GM18511 (cell line): ENCODE measurements at regions not wholly inside any gene's neighbourhood (a gene's known extent, or its start where the extent isn't known, plus 50 kb on each side); places are given as distances from the start of the nearest gene placed in this dataset.
A peak's percentile ranks its signal among the peaks of the same experiment; 100 is the strongest.

Experiments
- ATAC-seq: cut with Tn5 transposase; IDR thresholded peaks from one replicate; pipeline ENCODE4 v1.9.1; 2021; ENCODE audit warnings: mild to moderate bottlenecking, moderate library complexity; ENCODE audit not compliant: unreplicated experiment

GRCh38 chr1:104921525-104921924 is 1171.8 kb downstream of the AMY1C start:
- ATAC-seq = no peak

GRCh38 chr1:104923075-104923474 is 1173.4 kb downstream of the AMY1C start:
- ATAC-seq = no peak

- no peak for ATAC-seq
These were observed 1179.6 kb downstream of the AMY1C start for GRCh38 chr1:104929280-104929679.

- peak; percentile 57 for ATAC-seq
These were observed 1182.6 kb downstream of the AMY1C start for GRCh38 chr1:104932030-104932915.

- ATAC-seq = peak; percentile 40
These were observed 1183.4 kb downstream of the AMY1C start for GRCh38 chr1:104932949-104933679.

- no peak for ATAC-seq
These were observed 1184.1 kb downstream of the AMY1C start for GRCh38 chr1:104933846-104934245.

GRCh38 chr1:104945406-104945805 is 1195.7 kb downstream of the AMY1C start:
- no peak for ATAC-seq

- no peak for ATAC-seq
These were observed 1197.0 kb downstream of the AMY1C start for GRCh38 chr1:104946558-104947210.

GRCh38 chr1:104953555-104953954 is 1203.9 kb downstream of the AMY1C start:
- no peak for ATAC-seq

GRCh38 chr1:104973516-104973915 is 1223.8 kb downstream of the AMY1C start:
- ATAC-seq = no peak

- no peak for ATAC-seq
These were observed 1230.0 kb downstream of the AMY1C start for GRCh38 chr1:104979651-104980050.

GRCh38 chr1:104987210-104987609 is 1237.5 kb downstream of the AMY1C start:
- ATAC-seq = peak; percentile 98

- ATAC-seq = no peak
These were observed 1239.3 kb downstream of the AMY1C start for GRCh38 chr1:104989012-104989411.

- ATAC-seq = no peak
These were observed 1242.0 kb downstream of the AMY1C start for GRCh38 chr1:104991702-104992101.

GRCh38 chr1:105000793-105001192 is 1251.1 kb downstream of the AMY1C start:
- no peak for ATAC-seq

GRCh38 chr1:105004515-105004914 is 1254.8 kb downstream of the AMY1C start:
- no peak for ATAC-seq

GRCh38 chr1:105005594-105006195 is 1256.0 kb downstream of the AMY1C start:
- ATAC-seq = no peak

GRCh38 chr1:105017587-105017986 is 1267.9 kb downstream of the AMY1C start:
- ATAC-seq = no peak

- no peak for ATAC-seq
These were observed 1274.0 kb downstream of the AMY1C start for GRCh38 chr1:105023719-105024118.

- ATAC-seq = peak; percentile 58
These were observed 1278.3 kb downstream of the AMY1C start for GRCh38 chr1:105027838-105028471.

GRCh38 chr1:105072446-105072845 is 1322.7 kb downstream of the AMY1C start:
- no peak for ATAC-seq
